Calu3 (cell line): ENCODE measurements at regions not wholly inside any gene's neighbourhood (a gene's known extent, or its start where the extent isn't known, plus 50 kb on each side); places are given as distances from the start of the nearest gene placed in this dataset.
A peak's percentile ranks its signal among the peaks of the same experiment; 100 is the strongest.

Experiments used
- BruUV-seq: library from RNA; stranded (reverse); fragments of 400-500 nt; replicated peaks from 2 replicates; lab custom pipeline; 2021; lab: Mats Ljungman, UMichigan
- CTCF ChIA-PET: fragments of 300-600 bp; sonication (Branson Sonifier 250); formaldehyde crosslinking; loops from one replicate; lab custom pipeline; 2022; ENCODE audit warnings: antibody characterized with exemption; lab: Charles Lee
- DNase-seq: peaks from one replicate; pipeline ENCODE4 v3.0.0; 2022
- H3K27ac Mint-ChIP-seq: one replicate; pipeline ENCODE4 v1.8.0; 2022; ENCODE audit warnings: mixed read lengths; ENCODE audit not compliant: unreplicated experiment
- H3K27me3 Mint-ChIP-seq: one replicate; pipeline ENCODE4 v1.8.0; 2022; ENCODE audit warnings: mixed read lengths; ENCODE audit not compliant: unreplicated experiment
- H3K36me3 Mint-ChIP-seq: one replicate; pipeline ENCODE4 v1.8.0; 2022; ENCODE audit warnings: mild to moderate bottlenecking, moderate library complexity, mixed read lengths; ENCODE audit not compliant: insufficient read depth, unreplicated experiment
- H3K4me1 Mint-ChIP-seq: one replicate; pipeline ENCODE4 v1.8.0; 2022; ENCODE audit warnings: mild to moderate bottlenecking, low read depth, mixed read lengths; ENCODE audit not compliant: unreplicated experiment
- H3K4me3 Mint-ChIP-seq: one replicate; pipeline ENCODE4 v1.8.0; 2022; ENCODE audit warnings: mild to moderate bottlenecking, low read depth, moderate library complexity, mixed read lengths; ENCODE audit not compliant: unreplicated experiment
- H3K9me3 Mint-ChIP-seq: one replicate; pipeline ENCODE4 v1.8.0; 2022; ENCODE audit warnings: low read depth, mixed read lengths; ENCODE audit not compliant: unreplicated experiment
- CTCF ChIP-seq: fragments of 200-600 bp; IDR thresholded peaks from one replicate; pipeline ENCODE4 v1.8.0; 2022; ENCODE audit warnings: antibody characterized with exemption; ENCODE audit not compliant: unreplicated experiment
- intact Hi-C: fragments of 100-400 bp; cut with micrococcal nuclease; formaldehyde crosslinking; loops from one replicate; pipeline ENCODE4 v1.10.0; 2022; ENCODE audit not compliant: unreplicated experiment

- Mint-ChIP-seq H3K36me3 (no peaks in the 10 kb centered on the region), H3K4me3 (no peak overlapping the region), H3K27me3 (peaks cover 51% of the 10 kb centered on the region), H3K9me3 (no peaks in the 10 kb centered on the region), H3K27ac (no peak overlapping the region), H3K4me1 (peaks cover 7% of the 10 kb centered on the region)
- no peak for TF ChIP-seq CTCF
- CTCF ChIA-PET, result interaction anchor here (0.7 kb wide), 1 partner anchor 206 kb away, joined by 3 read pairs; no protein-coding TSS in a partner anchor
- BruUV-seq, result no TSS peak
- DNase-seq, result no peak
- intact Hi-C loops, result no loop called here
These were observed 54.3 kb upstream of the CREB3L1 start for GRCh38 chr11:46223252-46223513.

GRCh38 chr11:46222490-46223251 lies 54.8 kb upstream of the CREB3L1 start:
- BruUV-seq, result no TSS peak
- Mint-ChIP-seq H3K27me3 (peaks cover 55% of the 10 kb centered on the region), H3K4me3 (no peak overlapping the region), H3K36me3 (no peaks in the 10 kb centered on the region), H3K4me1 (peaks cover 7% of the 10 kb centered on the region), H3K27ac (no peak overlapping the region), H3K9me3 (no peaks in the 10 kb centered on the region)
- no peak for TF ChIP-seq CTCF
- DNase-seq, result no peak
- CTCF ChIA-PET, result interaction anchor here (0.7 kb wide), 1 partner anchor 206 kb away, joined by 3 read pairs; no protein-coding TSS in a partner anchor
- intact Hi-C loops, result no loop called here

GRCh38 chr11:46220313-46220712 lies 57.1 kb upstream of the CREB3L1 start:
- peaks cover 55% of the 10 kb centered on the region for H3K27me3 Mint-ChIP-seq
- intact Hi-C loops, result no loop called here
- H3K9me3 Mint-ChIP-seq, result no peaks in the 10 kb centered on the region
- CTCF ChIA-PET, result no interaction called here
- no TSS peak for BruUV-seq
- H3K36me3 Mint-ChIP-seq, result no peaks in the 10 kb centered on the region
- H3K4me1 Mint-ChIP-seq, result peaks cover 16% of the 10 kb centered on the region
- no peak overlapping the region for H3K4me3 Mint-ChIP-seq
- no peak for DNase-seq
- TF ChIP-seq CTCF, result no peak
- no peak overlapping the region for H3K27ac Mint-ChIP-seq

GRCh38 chr11:46216765-46217089 lies 60.7 kb upstream of the CREB3L1 start:
- intact Hi-C loops, result no loop called here
- peak overlapping the region; percentile 49 for H3K4me3 Mint-ChIP-seq
- no peak for DNase-seq
- no peak for TF ChIP-seq CTCF
- CTCF ChIA-PET, result no interaction called here
- no peaks in the 10 kb centered on the region for H3K36me3 Mint-ChIP-seq
- BruUV-seq, result no TSS peak
- H3K4me1 Mint-ChIP-seq, result peaks cover 9% of the 10 kb centered on the region
- peaks cover 52% of the 10 kb centered on the region for H3K27me3 Mint-ChIP-seq
- H3K27ac Mint-ChIP-seq, result no peak overlapping the region
- H3K9me3 Mint-ChIP-seq, result no peaks in the 10 kb centered on the region
